GM21447 (cell line): ENCODE measurements at regions not wholly inside any gene's neighbourhood (a gene's known extent, or its start where the extent isn't known, plus 50 kb on each side); places are given as distances from the start of the nearest gene placed in this dataset.
"Not testable (repeated sequence)": the region's sequence is repeated elsewhere in the genome, so short reads cannot be mapped to it uniquely, and the experiment has no call there.

ENCODE experiments used
- ATAC-seq: cut with Tn5 transposase; IDR thresholded peaks from one replicate; pipeline ENCODE4 v1.9.1; 2021; ENCODE audit not compliant: unreplicated experiment

DNA sequence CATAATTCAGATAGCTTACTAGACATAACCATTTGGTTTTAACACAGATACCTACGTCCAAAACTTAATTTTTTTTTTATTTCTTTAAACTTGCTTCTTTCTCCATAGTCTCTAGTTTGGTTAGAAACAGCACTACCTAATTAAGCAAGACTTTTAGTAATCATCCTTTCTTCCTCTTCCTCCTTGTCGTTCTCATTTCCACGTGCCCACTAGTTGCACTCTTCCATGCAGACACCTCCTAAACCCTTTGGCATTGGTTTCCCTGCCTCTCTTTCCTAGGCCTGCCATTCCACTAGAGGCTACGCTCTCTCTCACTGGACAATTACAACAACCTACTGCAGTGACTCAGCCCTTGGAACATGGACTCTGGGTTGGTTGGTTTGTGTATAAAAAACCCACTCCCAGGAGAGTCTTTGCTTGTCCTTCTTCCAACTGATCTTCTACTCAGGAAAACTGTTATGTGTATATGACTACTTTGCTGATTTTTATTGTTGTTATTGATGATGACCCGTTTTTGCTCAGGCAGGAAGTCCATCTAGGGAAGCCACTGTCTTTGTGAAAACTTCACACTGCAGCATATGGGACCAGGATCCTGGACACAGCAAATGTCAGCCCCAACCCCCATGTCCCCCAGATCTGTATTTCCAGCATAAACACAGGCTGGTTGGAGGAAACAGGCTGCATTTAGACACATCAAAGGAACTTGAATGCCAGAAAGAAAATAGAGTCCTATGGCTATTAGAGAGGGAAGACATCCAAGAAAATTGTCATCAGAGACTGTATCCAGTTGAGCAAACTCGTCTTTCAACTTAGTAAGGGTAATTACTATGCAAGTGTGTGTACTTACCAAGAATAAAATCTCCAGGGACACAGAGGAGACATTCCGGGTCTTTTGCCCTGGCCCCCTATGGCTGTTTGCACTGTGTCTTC is 503.2 kb downstream of the GADD45G start:
- no peak for ATAC-seq

DNA sequence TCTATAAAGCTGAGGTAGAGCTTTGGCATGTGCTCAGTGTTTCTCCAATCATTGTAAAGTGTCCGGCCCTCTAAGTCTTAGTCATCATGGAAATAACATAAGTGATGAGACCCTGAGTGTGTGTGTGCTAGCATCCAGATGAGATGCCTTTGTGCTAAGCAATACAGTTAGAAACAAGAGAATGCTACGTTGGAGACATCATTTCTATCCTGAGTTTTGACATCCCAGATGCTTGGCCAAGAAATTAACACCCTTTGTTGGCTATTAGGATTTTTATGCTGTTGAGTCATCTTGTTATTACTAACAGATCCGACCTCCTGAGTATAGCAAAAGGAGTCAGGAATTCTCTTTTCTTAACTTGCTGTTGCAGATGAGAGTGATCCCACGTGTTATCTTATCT is 508.0 kb downstream of the GADD45G start:
- no peak for ATAC-seq

DNA sequence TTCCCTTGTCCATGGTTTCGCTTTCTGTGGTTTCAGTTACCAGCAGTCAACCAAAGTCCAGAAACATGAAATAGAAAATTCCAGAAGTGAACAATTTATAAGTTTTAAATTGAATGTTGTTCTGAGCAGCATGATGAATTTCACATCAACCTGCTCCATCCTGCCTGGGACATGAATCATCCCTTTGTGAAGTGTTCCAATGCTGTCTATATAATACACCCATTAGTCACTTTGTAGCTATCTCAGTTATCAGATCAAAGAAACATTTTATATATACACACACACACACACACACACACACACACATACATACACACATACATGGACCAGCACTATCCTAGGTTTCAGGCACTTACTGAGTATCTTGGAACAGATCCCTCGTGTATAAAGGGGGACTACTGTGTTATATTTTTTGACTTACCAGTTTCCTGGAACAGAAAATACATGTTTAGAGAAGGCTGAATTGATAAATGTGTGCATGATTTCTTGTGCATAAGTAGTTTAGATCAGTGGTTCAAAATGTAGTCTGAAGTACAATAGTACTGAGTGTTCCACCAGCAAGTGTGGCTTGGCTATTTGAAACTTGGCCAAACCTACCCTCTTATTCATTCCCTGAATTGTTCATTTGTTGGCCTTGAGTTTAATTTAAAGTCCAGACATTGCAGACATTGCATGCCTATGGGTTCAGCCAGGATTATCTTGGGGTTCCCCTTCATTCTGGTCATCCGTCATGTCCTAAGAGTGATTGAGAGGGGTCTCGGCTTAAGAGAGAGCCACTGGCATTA is 510.0 kb downstream of the GADD45G start:
- no peak for ATAC-seq

DNA sequence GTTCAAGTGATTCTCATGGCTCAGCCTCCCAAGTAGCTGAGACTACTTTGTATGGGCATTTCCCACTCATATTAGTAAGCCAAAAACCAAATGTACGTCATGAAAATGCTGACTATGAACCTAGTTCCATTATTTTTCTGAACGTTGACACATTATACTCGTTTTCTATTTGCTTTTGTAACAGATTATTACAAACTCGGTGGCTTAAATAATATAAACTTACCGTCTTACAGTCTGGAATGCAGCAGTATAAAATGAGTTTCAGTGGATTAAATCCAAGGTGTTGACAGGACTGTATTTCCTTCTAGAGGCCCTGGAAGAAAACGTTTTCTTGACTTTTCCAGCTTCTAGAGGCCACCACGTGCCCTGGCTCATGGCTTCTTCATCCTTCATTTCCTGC is 517.0 kb downstream of the GADD45G start:
- no peak for ATAC-seq

DNA sequence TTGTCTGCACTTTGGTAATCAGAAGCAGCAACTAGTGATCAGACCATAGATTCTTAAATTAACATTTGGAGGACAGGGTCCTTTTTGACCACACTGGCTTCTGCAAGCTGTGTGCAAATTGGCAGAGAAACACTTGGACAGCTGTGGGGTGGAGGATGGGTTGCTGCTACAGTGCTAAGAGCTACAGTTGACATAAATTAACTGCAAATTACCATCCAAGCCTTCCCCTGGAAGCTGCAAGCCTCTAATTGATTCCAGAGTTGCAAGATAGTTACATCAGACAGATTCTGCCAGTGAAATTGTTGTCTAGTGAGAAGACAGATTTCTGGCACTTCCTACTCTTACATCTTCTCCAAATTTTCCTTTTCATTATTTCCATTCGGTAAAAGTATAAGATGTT is 517.7 kb downstream of the DIRAS2 start:
- no peak for ATAC-seq

DNA sequence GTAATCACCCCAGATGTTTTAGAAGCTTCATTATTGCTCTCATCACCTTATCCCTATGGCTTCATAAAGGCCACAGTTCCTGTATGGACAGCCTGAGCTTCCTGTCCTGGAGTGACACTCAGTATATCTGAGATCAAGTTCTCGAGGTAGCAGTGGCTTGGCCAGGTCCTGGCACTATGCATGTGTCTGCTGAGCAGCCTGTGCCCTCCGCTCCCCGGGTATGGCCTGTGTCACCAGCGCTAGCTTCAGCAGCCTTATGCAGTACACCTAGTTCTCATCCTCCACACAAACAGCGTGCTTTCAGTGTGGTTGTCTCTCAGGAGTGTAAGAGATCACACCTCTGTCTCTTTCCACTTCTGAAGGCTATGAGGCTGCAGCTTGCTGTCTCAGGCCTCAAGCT is 514.7 kb downstream of the DIRAS2 start:
- ATAC-seq, result no peak

DNA sequence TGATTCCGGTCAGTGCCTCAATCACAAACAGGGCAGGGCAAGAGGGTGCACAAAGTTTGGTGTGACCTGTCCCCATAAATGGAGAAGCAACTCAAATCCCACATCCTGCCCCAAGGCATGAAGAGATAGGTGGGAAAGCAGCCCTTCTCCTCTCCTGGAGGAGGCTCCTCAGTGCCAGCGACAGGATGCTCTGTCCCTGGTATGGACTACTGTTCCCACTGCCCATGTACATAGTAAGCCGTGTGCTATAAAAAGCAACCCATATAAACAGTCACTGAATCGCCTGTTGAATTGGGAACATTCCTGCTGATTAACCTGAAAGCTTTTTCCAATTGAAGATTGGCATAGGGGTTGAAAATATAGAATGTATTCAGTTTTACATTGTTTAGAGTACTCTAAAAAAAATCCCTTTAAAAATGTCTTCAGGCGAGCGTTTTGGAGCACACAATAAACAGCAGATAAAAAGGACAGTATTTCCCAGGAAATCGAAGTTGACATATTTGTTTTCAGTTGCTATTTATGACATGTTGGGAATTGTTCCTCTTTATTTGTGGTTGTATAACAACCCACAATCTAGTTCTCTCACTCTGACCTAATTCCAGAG is 513.9 kb downstream of the DIRAS2 start:
- ATAC-seq, result no peak

DNA sequence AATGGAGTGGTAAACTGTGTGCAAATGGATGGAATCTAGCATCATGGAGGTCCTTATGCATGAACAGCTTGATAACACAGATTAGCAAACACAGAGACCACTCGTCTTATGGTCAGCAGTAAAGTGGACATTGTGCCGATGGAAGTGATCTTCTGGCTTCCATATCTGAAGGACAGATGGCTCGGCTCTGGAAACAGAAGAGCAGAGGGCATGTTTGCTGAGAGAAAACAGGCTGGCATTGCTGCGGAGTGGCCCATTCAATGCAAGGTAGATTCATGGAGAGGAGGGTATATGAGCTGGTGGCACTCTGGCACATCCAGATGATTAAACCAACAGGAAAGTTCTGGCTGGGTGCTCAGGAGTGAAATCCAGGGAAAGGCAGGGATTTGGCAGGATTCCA is 513.2 kb downstream of the DIRAS2 start:
- no peak for ATAC-seq

DNA sequence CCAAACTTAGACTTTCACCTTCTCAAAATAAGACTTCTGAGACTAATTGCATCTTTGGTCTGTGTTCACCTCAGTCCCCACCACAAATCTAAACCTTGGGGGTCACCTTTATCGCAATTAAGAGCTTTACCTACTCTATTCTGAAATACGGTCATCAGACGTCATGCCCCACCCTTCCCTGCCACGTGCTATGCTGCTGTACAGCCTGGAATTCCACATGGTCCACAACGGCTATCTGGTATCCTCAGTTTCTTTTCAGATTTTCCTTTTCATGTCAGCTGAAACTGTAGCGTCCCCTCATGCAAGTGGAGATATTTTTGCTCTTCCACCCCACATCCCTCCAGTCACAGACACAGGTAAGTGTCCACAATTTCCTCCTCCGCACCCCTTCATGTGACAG is 511.1 kb downstream of the DIRAS2 start:
- no peak for ATAC-seq

DNA sequence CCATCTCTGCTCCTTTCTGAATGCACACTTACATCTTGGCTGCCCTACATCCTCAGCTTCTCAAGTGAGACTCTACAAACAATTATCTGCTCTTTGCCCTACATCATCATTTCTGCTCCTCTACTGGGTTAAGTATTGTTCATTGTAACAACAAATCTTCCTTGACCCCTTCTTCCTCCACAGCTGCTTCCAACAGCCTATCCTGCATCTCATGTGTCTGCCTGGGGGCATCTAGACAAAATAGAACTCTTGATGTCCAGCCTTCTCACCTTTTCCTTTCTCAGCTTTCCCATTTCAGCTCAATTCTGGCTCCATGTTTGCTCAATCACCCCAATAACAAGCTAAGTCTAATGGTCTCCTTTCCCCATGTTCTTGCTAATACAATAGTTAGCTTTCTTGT is 509.8 kb downstream of the DIRAS2 start:
- no peak for ATAC-seq

DNA sequence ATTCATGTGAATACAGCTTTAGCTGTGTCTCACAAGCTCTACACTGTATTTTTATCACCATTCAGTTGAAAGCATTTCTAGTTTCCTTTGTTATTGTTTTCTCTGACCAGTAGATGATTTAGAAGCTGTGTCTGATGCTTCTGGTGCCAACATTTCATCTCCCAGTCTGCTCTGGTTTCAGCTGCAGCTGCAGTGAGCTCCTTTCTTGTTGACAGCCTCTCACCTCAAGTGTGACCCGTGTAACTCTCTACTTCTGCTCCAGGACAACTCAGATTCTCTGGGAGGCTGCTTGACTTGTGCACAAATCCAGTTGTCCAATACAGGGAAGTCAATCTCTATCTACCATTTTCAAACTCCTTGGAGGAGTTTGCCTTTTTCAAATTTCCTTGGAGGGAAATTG is 504.8 kb downstream of the DIRAS2 start:
- ATAC-seq, result no peak

DNA sequence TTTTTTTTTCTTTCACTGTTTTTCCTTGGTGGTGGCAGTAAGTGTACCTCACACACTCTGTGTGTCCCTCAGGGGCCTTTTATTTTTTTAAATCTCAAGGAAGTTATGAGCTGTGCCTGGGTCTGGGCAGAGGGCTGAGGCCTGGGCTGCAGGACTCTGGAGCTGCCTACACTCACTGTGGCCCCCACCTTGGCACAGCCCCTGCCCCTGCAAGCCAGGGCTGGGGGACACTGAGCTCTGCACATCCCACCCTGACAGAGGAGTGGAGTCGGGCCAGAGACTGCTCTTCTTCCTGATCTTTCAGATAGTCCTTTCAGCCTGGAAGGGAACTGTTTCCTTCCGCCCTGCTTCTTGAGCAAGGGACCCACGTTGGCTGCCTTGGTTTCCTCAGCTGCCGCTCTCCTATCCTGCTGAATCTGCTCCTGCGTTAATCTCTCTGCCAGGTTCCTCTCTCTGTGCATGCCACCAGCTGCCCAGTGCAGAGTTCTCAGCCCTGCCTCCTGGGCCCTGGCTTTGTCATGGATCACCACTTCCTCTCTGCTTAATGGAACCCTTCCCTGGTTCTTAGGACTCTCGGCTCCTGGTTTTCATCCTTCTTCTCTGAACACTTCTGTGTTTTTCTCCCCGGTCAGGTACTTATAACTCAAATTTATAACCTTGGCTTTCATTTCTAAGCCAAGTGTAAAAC is 502.3 kb downstream of the DIRAS2 start:
- no peak for ATAC-seq

DNA sequence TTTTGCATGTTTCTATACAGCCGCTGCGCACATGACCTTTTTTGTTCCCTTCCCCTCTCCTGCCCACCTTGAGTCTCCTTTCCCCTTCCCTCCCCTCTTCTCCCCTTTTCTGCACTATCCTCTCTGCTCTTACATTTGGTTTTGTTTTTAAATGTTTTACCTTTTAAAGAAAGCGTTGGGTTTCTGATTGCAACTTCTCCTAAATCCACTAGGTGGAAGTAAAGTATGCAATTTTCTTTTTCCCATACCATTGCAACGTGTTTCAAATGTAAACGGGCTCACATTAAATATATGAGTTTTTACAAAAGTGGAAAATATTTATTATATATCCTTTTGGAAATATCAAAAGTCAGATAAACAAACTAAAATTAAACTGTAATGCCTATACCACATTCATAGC is 500.9 kb downstream of the DIRAS2 start:
- no peak for ATAC-seq

DNA sequence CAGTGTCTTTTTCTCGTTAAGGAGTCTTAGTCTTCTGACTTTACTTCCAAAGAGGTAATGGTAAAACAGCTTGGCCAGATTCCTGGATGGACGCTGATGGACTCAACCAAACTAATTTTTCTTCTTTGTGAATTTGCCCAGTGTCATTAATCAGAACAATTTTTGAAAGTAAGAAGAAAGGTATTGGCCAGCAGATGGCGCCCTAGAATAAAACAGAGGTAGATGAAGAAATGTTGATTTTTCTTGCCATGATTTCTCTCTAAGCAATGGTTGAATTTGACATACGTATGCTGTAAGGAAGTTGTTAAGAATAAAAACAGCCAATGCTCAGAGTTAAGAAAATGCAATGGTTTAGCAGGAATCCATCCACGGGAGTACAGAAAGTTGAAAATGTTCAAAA is 500.0 kb downstream of the DIRAS2 start:
- no peak for ATAC-seq

DNA sequence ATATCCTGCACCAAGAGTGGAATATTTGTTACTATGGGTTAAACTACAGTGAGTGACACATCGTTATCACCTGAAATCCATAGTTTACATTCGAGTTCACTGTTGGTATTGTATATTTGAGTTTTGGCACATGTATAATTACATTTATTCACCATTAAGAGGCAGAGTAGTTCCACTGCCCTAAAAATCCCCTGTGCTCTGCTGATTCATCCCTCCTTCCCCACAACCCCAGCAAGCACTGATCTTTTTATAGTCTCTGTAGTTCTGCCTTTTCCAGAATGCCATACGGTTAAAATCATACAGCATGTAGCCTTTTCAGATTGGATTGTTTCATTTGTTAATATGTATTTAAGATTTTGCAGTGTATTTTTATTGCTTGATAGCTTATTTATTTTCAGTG is 495.2 kb downstream of the DIRAS2 start:
- ATAC-seq, result no peak

DNA sequence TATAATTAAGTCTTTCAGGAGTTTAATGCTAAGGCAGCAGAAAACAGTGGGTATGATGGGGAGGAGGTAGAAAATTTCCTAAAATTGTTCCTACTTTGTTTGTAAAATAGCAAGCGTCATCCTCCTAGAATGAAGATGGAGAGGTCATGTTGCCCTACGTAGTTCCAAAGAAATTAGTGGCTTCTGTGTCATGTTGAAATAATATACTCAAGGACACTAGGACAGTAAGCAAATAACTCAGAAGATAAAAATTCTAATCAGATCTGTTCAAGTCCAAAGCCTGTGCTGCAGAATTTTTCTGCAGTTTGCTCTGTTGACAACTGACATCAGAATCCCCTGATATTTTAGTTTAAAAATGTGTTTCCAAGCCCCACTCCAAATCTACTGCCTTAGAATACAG is 486.3 kb downstream of the DIRAS2 start:
- ATAC-seq, result no peak

DNA sequence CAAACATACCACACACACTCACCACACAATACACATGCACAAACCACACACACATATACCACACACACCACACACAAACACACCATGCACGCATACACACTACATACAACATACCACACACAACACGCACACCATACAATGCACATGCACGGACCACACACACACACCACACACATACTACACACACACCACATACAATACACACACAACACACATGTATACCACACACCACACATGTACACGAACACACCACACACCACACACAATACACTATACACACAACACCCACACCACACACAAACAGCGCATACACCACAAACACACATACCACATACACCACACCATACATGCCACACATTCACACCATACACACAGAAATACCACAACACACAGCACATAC is 480.3 kb downstream of the DIRAS2 start:
- no peak for ATAC-seq

DNA sequence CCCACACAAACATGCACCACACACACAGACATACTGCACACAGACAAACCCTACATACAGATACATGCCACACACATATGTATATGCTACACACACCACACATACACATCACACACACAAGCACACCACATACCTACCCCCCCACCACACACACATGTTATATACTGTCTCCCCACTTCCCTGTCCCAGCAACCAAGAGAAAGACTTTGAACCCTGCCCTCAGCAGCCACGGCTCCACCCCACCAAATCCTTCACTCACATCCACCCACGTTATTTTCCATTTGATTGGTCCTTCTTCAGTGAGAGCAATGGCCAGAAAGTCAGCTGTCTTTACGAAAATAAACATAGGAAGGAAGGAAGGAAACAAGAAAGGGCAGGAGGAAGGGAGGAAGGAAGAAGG is 479.8 kb downstream of the DIRAS2 start:
- ATAC-seq, result no peak

DNA sequence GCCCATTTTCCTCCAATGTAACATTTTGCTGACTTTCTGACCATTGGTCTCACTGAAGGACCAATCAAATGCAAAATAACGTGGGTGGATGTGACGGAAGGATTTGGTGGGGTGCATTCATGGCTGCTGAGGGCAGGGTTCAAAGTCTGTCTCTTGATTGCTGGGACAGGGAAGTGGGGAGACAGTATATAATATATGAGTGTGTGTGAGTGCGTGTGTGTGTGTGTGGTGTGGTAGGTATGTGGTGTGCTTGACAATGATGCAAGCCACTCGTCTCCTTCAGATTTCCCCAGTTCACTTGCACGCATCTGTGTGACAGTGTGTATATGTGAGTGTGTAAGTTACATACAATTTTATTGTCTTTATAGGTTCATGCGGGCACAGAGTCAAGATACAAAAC is 477.3 kb downstream of the DIRAS2 start:
- ATAC-seq, result no peak

DNA sequence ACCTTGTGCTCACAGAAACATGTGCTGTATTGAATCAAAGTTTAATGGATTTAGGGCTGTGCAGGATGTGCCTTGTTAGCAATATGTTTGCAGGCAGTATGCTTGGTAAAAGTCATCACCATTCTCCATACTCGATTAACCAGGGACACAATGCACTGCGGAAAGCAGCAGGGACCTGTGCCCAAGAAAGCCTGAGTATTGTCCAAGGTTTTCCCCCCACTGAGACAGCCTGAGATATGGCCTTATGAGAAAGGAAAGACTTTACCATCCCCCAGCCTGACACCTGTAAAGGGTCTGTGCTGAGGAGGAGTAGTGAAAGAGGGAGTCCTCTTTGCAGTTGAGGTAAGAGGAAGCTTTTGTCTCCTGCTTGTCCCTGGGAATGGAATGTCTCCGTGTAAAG is 476.2 kb downstream of the DIRAS2 start:
- not testable (repeated sequence) for ATAC-seq

DNA sequence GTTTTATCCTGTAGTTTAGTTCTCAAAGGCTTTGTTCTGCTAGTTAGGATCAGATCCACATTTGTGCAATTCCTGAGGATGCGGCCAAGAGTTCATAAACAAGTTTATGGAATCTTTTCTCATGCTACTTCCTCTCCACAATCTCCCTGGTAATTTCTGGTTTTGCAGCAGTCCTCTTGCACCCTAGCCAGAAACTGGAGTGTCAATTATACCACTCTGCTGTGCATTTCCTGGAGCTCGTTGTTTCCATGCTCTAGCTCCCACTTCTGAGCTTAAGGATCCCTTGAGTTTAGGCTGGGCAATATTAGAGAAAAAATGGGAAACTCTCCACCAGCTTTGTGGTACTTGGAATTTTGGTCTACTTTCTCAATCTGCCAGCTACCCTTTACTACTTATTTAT is 474.7 kb downstream of the DIRAS2 start:
- ATAC-seq, result no peak
